Hypothalamus (tissue), 51 donors: ENCODE measurements at regions not wholly inside any gene's neighbourhood (a gene's known extent, or its start where the extent isn't known, plus 50 kb on each side); places are given as distances from the start of the nearest gene placed in this dataset.

Experiments
- DNase-seq, 51 donors: peaks; one replicate each; lab custom pipeline; 2025; lab: John Stamatoyannopoulos, UW

DNA sequence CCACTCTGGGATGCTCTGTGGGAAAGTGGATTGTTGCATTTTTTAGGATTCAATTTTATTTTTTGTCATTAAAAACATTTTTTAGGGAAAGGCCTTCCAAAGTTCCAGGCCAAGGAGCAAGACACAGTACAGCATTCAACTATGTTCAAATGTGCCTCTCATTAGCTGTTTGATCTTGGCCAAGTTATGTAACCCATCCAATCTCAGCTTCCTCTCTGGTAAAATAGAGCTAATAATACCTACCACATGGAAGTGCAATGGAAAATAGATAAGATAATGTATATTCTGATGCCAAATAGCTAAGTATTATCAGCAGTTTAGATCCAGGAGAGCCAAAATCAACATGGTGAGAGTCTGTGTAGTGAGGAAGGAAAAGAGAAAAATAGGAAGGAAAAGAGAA, 220.3 kb upstream of the SESN3 start:
- DNase-seq = no peak

DNA sequence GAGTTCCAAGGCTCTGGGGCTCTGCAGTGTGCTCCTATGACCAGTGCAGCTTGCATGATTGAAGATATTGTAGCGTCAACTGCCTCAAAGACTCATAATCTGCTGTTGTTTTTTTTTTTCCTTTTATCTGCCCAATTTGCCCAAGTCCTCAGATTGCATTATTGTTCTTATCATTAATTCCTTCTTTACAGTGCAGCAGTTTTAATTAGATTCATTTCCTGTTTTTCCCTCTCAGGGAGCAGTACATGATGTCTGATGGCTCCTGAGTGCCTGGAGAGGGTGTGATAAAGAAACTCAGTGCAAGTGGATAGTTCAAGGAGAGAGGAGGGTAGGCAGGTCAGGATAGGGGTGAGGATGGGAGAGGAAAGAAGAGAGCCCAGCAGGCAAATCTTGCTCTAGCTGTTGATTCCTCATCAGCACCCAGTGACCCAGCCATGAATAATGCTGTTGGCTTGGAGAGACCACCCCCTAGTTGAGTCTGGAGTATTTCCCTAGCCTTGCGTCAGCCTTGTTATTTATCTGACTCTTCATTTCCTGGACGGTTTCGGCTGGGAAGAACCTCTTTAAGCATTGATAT, 219.6 kb upstream of the SESN3 start:
- DNase-seq = no peak

DNA sequence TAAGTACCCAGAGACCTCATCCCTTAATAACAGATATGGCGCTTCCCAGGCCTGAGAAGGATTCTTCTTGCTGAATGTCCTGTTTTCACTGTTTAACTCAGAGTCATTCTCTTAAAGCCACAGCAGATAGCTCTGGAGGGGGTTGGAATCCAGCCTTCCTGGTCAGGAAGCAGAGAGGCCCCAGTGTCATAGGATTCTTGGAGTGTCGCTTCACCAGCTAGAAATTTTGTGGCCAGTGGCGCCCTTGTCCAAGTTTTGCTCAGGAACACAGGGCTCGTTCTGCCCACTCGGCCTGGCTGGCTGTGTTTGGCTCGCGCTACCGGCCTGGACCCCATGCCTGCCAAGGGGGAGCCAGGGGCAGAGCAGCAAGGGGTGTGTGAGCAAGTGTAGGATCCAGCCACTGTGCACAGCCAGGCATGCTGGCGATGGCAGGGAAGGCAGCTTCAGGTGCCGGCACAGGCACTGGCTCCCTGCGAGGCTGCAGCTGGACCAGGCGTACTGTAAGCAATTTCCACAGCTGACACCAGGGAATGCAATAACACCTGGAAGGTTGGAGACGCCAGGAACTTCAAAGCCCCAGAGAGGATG, 214.8 kb upstream of the SESN3 start:
- no peak for DNase-seq

DNA sequence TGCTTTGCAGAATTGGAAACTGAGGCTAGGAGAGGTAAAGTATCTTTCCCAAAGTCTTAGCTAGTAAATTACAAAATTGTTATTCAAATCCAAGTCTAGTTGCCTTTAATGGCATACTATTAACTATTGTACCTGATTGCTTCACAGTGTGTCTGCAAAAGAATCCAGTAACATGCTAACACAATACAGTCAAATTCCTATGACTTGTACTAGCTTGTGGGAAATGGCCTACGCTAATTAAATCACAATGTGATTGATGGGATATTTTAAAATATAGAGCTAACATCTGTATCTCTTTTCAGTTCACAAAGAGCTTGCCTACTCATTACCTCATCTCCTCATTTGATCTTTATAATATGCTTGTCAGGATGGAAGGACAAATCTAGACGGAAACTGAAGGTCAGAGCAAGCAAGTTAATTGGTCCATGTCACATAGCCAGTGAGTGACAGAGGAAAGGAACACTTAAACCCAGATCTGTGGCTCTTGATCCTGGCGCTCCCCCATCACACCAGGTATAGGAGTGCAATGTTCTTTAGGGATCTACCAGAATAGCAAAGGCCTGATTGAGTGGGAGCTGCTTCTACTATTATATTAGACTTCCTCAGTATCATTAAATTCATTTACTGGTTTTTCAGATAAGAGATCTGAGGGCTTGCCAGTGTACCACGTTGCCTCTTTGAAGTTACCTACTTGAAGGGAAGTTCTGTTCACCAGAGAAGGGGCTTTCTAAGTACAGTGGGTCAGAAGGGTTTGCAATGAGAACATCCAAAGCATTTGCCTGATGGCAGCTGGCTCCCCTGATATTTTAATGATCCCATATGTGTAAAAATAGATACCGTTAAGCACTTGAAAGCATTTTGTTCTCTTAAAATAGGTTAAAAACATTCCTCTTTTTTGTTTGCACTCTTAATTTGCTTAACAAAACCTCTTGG, 213.6 kb upstream of the SESN3 start:
- DNase-seq = no peak

DNA sequence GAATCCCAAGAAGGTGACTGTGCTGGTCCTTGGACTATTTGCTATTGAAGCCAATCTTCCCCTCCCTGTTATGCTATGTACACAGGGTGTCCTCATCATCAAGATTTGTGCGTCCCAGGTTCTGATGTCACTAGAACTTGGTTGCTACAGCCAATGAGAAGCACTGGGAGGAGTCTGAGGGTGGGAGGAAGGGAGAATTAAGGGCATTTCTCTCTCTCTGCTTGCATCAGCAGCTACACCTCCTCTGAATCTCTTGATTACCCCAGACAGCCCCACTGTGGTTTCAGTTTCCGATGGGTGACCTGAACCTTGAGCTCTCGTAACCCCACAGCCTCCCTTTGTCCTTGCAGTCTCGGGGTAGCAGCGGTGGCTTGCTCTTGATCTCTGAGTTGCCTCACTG, 212.4 kb upstream of the SESN3 start:
- no peak for DNase-seq

DNA sequence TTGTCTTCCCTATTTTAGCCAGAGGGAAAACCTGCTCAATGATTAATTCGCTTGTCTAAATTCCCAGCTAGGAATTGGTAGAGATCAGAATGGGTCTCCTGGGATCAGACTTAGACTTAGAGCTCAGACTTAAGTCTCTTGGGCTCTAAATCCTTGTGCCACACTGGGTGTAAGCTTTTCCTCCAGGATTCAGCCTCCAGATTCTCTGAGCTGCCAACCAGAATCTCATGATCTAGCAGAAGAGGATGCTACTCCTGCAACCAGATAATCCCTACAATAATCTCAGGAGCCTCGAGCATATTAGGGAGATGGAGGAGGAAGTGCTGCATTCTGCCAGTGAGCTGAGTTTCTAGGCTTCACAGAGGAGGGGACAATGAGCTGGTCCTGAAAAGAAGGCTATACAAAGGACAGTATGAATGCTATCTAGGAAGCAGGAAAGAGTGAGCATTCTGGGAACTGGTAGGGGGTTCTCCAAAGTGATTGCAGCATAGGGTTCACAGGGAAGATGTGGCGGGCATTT, 211.6 kb upstream of the SESN3 start:
- no peak for DNase-seq

DNA sequence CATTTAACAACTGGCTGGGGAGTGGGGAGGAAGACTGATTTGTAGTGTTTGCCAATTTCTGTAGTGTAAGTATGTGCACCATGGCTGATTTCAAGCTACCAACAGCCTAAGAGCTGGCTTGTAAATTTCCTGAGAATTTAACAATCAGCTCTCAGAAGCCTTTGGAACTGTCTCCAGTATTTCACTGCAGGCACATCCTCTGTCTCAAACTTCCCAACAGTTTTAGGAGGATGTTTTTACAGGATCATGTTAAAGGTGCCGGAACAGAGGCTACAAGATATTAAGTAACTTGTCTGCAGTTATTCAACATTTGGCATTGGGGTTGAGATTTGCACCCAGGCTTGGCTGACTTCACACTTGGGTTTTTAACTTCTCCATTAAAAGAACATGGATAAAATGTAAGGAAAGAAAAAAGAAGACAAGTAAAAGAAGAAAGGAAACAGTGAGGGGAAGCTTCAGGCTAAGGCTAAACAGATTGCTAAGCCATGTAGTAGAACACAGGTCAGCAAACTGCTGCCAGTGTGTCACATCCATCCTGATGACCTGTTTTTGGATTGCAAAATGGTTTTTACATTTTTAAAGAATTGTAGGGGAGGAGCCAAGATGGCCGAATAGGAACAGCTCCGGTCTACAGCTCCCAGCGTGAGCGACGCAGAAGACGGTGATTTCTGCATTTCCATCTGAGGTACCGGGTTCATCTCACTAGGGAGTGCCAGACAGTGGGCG, 204.8 kb upstream of the SESN3 start:
- DNase-seq = no peak

DNA sequence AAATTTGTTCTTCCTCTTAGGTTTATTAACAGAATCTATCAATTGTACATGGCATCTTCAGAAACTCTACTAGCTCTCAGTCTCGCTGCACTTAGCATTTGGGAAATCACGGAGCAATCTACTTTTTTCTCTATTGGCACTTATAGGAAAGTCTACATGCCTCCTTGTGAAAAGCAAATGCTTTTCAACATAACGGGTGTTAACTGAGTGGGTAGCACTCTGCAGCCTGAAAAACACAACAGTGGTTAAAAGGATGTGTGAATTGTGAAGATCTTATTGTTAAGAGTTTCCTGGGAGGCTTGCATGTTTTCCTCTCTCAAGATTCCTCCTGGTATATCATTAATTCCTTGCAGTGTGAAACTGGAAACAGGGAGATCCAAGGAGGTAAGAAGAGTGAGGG, 204.2 kb upstream of the SESN3 start:
- no peak for DNase-seq

DNA sequence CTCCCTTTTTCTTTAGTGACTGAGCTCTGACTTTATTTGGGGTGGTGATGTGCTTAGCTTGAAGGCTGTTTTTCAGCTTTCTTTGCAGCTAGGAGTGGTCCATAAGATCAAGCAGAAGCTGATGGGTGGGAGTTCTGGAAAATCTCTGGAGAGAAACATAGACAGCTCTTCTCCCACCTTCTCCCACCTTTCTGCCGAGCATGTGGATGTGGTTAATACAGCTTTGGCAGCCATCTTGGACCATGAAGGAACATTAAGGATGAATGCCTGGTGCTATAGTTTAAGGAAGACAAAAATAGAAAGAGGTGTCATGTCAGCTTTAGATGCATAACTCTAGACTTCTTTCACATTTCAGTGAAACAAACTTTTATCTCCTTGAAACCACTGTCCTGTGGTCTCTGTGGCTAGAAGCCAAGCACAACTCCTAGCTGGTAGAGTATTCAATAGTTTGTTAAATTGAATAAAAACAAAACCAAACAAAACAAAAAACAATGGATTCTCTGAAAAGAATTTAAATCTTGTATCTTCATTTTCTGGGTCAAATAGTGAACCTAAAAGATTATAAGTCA, 203.6 kb upstream of the SESN3 start:
- no peak for DNase-seq

DNA sequence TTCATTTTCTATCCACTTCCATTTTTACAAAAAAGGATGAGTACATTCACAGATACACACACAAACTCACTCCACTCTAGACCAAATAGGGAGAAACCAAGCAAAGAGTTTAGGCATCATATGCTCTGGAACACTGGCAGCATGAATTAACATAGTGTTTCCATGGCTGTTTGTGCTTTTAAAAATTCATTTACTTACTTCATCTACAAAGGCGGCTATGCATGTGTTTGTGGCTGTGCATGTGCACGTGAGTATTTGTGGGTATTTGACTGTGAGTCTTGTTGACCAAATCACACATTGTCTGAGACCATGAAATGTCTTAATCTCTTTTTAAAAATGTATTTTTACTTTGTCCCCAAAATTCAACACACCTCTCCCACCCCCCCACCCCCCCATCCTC, 203.0 kb upstream of the SESN3 start:
- no peak for DNase-seq

DNA sequence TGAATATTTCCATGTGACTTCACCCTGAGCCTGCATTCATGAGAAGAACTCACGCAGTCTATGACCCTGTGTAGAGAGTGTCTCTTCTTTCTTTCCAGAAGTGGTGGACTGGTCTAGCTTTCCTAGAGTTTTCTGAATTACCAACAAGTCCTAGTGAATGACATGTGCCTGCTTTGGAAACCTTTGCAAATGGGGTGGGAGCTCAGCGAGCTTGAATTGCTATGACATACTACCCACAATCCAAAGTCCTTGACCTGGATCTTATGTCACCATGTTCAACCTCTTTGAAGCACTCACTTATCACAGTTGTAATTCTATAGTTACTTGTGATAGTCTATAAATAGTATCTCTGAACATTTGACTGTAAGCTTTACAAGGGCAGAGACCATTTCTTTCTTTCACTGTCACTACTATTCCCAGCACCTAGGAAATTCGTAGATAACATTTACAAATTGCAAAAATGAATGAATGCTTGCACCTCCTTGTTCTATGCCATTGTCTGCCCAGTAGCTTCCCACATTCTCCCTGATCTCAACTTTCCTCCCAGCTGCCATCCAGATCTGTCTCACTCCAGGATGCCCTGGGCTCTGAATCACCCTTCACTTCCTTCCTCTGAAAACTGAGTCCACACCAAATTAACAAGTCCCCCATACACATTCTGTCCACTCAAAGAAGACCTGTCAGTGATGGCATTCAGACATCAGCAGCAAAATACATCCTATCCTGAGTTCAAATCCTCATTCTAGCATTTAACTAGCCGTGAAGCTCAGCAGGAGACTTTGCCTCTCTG, 201.9 kb upstream of the SESN3 start:
- DNase-seq = no peak

DNA sequence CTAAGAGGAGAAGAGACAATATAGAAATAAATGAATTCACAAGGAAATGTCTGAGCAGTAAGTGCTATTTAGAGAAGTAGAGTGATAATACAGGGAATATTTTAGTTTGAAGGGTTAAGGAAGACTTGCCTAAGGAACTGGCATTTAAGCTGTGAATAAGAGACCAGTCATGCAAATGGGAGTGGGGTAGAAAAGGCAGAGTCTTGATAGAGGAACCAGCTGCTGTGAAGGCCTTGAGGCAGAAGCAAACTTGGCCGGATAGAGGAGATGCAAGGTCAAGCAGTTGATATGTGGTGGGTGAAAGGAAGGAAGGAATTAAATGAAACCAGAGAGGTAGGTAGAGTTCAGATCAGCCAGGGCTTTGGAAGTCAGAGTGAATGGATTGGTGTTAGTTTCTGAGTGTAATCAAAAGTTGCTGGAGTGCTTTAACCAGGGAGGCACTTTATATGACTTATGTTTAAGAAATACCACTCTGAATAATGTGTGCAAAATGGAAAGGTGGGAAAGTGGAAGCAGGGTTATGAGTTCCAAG, 198.4 kb upstream of the SESN3 start:
- no peak for DNase-seq

DNA sequence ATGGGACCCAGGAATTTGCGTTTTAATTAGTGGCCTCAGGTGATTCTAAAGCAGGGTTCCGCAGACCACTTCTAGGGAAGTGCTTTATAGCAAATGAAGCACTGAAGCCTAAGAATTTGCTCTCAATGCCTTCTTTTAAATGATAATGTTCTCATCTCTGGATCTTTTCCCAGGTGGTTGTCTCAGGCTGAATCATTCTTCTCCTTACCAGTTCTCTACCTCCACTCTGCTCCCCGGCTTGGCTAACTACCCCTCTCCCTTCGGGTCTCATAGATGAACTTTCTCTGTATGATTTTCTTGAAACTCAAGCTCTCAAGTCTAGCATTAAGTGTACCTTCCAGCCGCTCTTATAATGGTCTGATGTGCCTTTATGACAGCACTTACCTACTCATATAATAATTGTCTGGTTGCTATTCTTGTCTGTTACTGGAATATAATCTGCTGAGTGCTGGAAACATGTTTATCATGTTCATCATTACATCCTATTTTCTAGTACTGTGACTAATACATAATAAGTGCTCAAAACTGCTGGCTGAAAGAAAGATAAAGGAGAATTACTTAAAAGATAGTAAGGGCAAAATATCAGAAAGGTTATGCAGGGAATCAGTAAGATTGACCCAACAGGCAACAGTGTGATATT, 195.9 kb upstream of the SESN3 start:
- no peak for DNase-seq

DNA sequence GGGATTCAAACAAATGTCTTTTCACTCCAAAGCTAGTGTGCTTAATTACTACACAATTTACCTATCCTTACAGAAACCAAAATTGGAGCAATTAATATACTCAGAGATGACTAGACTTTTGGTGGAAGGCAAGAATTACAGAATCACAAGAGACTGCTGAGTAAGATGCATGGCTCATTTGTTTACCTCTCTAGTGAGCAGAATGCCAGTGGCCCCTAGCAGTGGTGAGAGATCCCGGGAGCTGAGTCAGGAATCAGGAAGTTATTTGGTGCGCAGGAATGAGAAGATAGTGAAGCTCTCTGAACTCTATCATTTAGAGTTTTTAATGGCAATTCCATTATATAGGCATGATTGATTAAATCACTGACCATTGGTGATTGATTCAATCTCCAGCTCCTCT, 188.9 kb upstream of the SESN3 start:
- DNase-seq = no peak

DNA sequence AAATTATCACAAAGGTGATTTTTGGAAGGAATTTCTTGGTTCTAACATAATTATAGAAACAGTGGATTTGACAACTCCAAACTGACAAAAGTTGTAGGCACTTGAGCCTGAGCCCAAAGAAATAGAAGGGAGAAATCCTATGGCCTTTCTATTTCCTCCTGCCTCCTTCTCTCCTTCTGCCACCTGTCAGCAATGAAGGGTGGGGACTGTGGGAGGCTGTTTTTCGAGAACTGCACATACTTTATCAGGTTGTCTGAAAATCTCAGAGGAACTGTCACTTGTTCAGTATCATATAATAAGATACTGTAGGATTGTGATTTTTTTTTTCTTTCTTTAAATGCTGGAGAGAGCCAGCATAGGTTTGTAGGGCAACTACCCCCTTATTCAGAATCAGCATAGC, 187.9 kb upstream of the SESN3 start:
- no peak for DNase-seq

DNA sequence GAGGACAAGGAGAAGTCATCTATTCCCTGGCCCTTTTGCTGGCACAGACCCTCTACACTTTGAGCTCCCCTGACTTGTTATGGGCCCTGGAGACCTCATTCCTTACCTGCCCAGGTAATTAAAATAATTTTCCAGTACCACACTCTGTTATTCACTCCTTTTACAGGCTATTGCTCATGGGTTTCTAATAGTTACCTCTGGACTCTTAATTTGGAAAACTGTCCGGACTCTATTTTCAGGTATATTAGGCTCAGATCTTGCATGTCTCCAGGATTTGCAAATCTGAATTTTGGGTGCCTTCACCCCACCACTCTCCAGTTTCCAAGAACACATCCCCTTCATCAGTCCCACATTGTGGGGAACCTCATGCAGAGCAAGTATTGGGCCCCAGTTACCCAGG, 186.8 kb upstream of the SESN3 start:
- no peak for DNase-seq

DNA sequence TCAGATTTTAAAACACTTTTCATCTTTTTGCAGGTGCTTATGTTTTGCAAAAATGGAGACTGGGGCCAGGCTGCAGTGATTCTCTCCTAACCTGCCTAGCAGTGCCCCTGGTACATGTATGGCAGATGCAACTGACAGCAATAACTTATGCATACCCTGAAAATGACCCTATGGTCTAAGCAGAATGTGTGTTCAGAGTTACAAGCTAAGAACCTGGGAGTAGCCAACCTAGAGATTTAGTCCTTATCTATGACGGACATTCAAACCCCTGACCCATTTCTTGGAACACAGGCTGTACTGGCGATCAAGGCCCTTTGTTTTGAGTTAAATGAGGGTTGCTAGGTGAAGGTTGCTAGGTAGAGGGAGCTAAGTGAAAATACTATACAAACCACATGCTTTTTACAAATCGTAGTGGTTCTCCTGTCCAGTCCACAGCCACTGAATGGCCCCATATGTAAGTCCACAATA, 184.9 kb upstream of the SESN3 start:
- no peak for DNase-seq

DNA sequence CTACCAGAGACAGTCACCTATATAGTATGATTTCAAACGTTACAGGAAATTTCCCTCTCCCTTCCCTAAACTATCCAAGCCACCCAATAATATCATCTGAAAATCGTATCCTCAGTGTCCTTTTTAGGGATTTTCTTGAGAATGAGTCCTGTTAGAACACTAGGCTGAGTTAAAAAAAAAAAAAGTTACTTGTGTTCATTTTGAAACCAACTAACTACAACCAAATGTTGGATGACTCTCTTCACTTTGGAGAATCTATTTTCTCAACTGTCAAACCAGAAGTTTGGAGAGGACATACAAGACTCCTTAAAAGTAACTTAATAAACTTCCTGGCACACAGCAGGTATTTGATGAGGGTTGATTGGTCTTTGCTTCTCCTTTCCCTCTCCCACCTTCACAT, 183.2 kb upstream of the SESN3 start:
- no peak for DNase-seq

DNA sequence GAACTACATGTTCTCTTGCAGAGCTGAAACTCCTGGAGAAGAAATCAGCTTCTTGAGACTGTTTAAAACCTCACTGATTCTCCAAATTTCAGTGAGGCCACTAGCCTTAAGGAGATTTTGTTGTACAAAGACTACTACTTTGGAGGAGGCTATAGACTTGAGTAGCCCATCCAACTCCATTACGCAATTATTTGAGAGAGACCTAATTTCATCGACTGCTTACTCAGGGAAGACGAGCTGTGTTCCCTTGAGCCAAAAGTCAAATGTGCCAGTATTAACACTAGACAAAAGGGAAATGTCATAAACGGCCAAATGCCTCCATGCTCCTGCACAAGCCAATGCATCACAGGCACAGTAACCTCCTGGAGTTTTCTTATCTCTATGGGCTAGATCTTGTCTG, 182.8 kb upstream of the SESN3 start:
- no peak for DNase-seq
